Peyer's patch (tissue), 4 donors: ENCODE measurements at regions not wholly inside any gene's neighbourhood (a gene's known extent, or its start where the extent isn't known, plus 50 kb on each side); places are given as distances from the start of the nearest gene placed in this dataset.

Source experiments
- POLR2A ChIP-seq, 2 donors: fragments of 450-650 bp; IDR thresholded peaks; one replicate each; pipeline ENCODE4 v1.5.1; 2017; ENCODE audit warnings: antibody characterized with exemption in 2 of 2, mild to moderate bottlenecking in 2 of 2, moderate library complexity in 2 of 2
- TF ChIP-seq, protein P1 (sequence below), 6 experiments: fragments of 450-650 bp in 4 of 6; fragments of 200-600 bp in 2 of 6; sonication (generic) in 1 of 6; IDR thresholded peaks; one replicate each; pipeline ENCODE4 v1.5.1; 2017 to 2019; ENCODE audit warnings: antibody characterized with exemption in 6 of 6, mild to moderate bottlenecking in 3 of 6, moderate library complexity in 1 of 6

GRCh38 chr2:9681427-9681817 lies 50.6 kb upstream of the YWHAQ start:
- TF ChIP-seq, protein P1, sequence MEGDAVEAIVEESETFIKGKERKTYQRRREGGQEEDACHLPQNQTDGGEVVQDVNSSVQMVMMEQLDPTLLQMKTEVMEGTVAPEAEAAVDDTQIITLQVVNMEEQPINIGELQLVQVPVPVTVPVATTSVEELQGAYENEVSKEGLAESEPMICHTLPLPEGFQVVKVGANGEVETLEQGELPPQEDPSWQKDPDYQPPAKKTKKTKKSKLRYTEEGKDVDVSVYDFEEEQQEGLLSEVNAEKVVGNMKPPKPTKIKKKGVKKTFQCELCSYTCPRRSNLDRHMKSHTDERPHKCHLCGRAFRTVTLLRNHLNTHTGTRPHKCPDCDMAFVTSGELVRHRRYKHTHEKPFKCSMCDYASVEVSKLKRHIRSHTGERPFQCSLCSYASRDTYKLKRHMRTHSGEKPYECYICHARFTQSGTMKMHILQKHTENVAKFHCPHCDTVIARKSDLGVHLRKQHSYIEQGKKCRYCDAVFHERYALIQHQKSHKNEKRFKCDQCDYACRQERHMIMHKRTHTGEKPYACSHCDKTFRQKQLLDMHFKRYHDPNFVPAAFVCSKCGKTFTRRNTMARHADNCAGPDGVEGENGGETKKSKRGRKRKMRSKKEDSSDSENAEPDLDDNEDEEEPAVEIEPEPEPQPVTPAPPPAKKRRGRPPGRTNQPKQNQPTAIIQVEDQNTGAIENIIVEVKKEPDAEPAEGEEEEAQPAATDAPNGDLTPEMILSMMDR (IDR thresholded peaks at IDR 0.05), result no peak
- no peak for TF ChIP-seq POLR2A (IDR thresholded peaks at IDR 0.05)
